ENCODE measurements at regions not wholly inside any gene's neighbourhood (a gene's known extent, or its start where the extent isn't known, plus 50 kb on each side); places are given as distances from the start of the nearest gene placed in this dataset.

- TF ChIP-seq USF1 (IDR thresholded peaks at IDR 0.05; ENCODE audit: borderline replicate concordance, low read depth) (no peak), NRF1 (IDR thresholded peaks at IDR 0.05; ENCODE audit: low read depth, low read length) (no peak), RFX5 (IDR thresholded peaks at IDR 0.05; ENCODE audit: low read length) (no peak), TCF12 (IDR thresholded peaks at IDR 0.05) (no peak)
Measured at GRCh38 chr15:94723801-94724200, 492.4 kb downstream of the MCTP2 start (continued).

- DNase-seq: no peak
- Histone ChIP-seq H3K36me3 (replicated peaks in 1 of 2; ENCODE audit: control insufficient read depth in 1 of 2, insufficient read depth in 2 of 2, low read length in 1 of 2) (no peaks in the 10 kb centered on the region), H3K9me2 (no peaks in the 10 kb centered on the region), H3K9me3 (no peaks in the 10 kb centered on the region), H3K9ac (no peak overlapping the region), H3K4me3 (ENCODE audit: low read depth in 2 of 2, low read length in 1 of 2) (no peak overlapping the region), H3K79me2 (ENCODE audit: insufficient read depth) (no peaks in the 10 kb centered on the region), H3K27ac (ENCODE audit: low read depth in 2 of 2, low read length in 1 of 2) (no peak overlapping the region), H3F3A (replicated peaks; ENCODE audit: insufficient read depth) (no peaks in the 10 kb centered on the region), H4K20me1 (ENCODE audit: insufficient read depth) (no peaks in the 10 kb centered on the region), H2AFZ (ENCODE audit: low read depth) (no peak overlapping the region), H3K4me2 (no peak overlapping the region), H3K4me1 (ENCODE audit: control insufficient read depth in 1 of 2, insufficient read depth in 2 of 2, low read depth in 1 of 2, low read length in 1 of 2) (no peaks in the 10 kb centered on the region), H3K27me3 (ENCODE audit: insufficient read depth) (no peaks in the 10 kb centered on the region)
- 0% methylated on average over 3 of the region's 3 CpGs for WGBS (ENCODE audit: low lambda C conversion rate)
- no peak for TF ChIP-seq USF2 (IDR thresholded peaks at IDR 0.05; ENCODE audit: borderline replicate concordance, low read depth, low read length)
- no peak for TF ChIP-seq SMC3 (IDR thresholded peaks at IDR 0.05; ENCODE audit: low read depth, low read length)
- TF ChIP-seq USF1 (IDR thresholded peaks at IDR 0.05; ENCODE audit: borderline replicate concordance, low read depth): no peak
- TF ChIP-seq NRF1 (IDR thresholded peaks at IDR 0.05; ENCODE audit: low read depth, low read length): no peak
- TF ChIP-seq CHD2 (IDR thresholded peaks at IDR 0.05; ENCODE audit: low read length, partially characterized antibody): no peak
- TF ChIP-seq RXRA (IDR thresholded peaks at IDR 0.05; ENCODE audit: borderline replicate concordance, low read depth): no peak
- no peak for TF ChIP-seq SIN3A (IDR thresholded peaks at IDR 0.05; ENCODE audit: borderline replicate concordance, low read depth, low read length)
- TF ChIP-seq EZH2phosphoT487 (IDR thresholded peaks at IDR 0.05; ENCODE audit: borderline replicate concordance, low read depth): no peak
- no peak for TF ChIP-seq POLR2AphosphoS5 (IDR thresholded peaks at IDR 0.05; ENCODE audit: low read depth, low read length)
- TF ChIP-seq MEF2A (IDR thresholded peaks at IDR 0.05; ENCODE audit: borderline replicate concordance, low read depth): no peak
- no peak for TF ChIP-seq JUND (IDR thresholded peaks at IDR 0.05)
- TF ChIP-seq GATA2 (CRISPR knock-in tag; IDR thresholded peaks at IDR 0.05): no peak
- no peak for TF ChIP-seq YY1 (IDR thresholded peaks at IDR 0.05; ENCODE audit: low read depth)
- no peak for TF ChIP-seq REST (IDR thresholded peaks at IDR 0.05; ENCODE audit: low read depth, low read length)
- no peak for TF ChIP-seq ZBTB33 (IDR thresholded peaks at IDR 0.05; ENCODE audit: borderline replicate concordance, low read depth)
- no peak for TF ChIP-seq RFX5 (IDR thresholded peaks at IDR 0.05; ENCODE audit: low read length)
- no peak for TF ChIP-seq TCF12 (IDR thresholded peaks at IDR 0.05)
- POLR2A ChIA-PET: no interaction called here
- CTCF ChIA-PET: no interaction called here
Measured at GRCh38 chr15:94731286-94731685, 499.9 kb downstream of the MCTP2 start.
